ENCODE measurements at regions not wholly inside any gene's neighbourhood (a gene's known extent, or its start where the extent isn't known, plus 50 kb on each side); places are given as distances from the start of the nearest gene placed in this dataset.
"Not testable (repeated sequence)": the region's sequence is repeated elsewhere in the genome, so short reads cannot be mapped to it uniquely, and the experiment has no call there.

- FAIRE-seq; RAD21 ChIA-PET (ENCODE audit: unreplicated experiment): not testable (repeated sequence)
Measured at GRCh38 chr2:49692022-49692421, 537.7 kb upstream of the FSHR start.

GRCh38 chr2:49687918-49688317 lies 533.6 kb upstream of the FSHR start:
- Histone ChIP-seq H3K9me3 (replicated peaks; ENCODE audit: control insufficient read depth, insufficient read depth, low read length) (no peaks in the 10 kb centered on the region), H4K20me1 (ENCODE audit: control insufficient read depth, insufficient read depth) (no peaks in the 10 kb centered on the region), H3K9ac (ENCODE audit: control insufficient read depth, insufficient read depth, low read length) (no peak overlapping the region), H3K4me1 (ENCODE audit: control insufficient read depth, insufficient read depth, low read length) (no peaks in the 10 kb centered on the region), H3K4me3 (no peak overlapping the region), H3K27me3 (replicated peaks in 1 of 2; ENCODE audit: control insufficient read depth in 2 of 2, insufficient read depth in 2 of 2, low read length in 1 of 2) (no peaks in the 10 kb centered on the region), H2AFZ (ENCODE audit: control insufficient read depth, low read depth, low read length) (no peak overlapping the region), H3K27ac (ENCODE audit: control insufficient read depth, insufficient read depth) (no peak overlapping the region), H3K4me2 (ENCODE audit: control insufficient read depth, insufficient read depth) (no peak overlapping the region), H3K79me2 (ENCODE audit: control insufficient read depth, insufficient read depth, low read length) (no peaks in the 10 kb centered on the region), H3K36me3 (ENCODE audit: control insufficient read depth in 2 of 2, insufficient read depth in 2 of 2, low read length in 1 of 2) (no peaks in the 10 kb centered on the region)
- DNase-seq (ENCODE audit: low read depth, low spot score) (no peak), FAIRE-seq (no peak), ATAC-seq (peak; percentile 50; the same call in 2 of the 3 replicates)
- intact Hi-C loops (cut with micrococcal nuclease; ENCODE audit: unreplicated experiment) (loop anchor here (1.0 to 10.0 kb wide), 2 partner anchors 456 to 717 kb away; no protein-coding TSS in a partner anchor), in situ Hi-C loops (cut with MboI) (no loop called here)
- TF ChIP-seq RUNX3 (IDR thresholded peaks at IDR 0.05; ENCODE audit: low read length) (no peak), CTCF (IDR thresholded peaks at IDR 0.05 in 2 of 3, conservative IDR thresholded peaks at IDR 0.05 in 1 of 3; ENCODE audit: control insufficient read depth in 2 of 3, extremely low read depth in 1 of 3, insufficient read depth in 1 of 3, low read depth in 3 of 3, low read length in 3 of 3) (peak in 2 of 3 experiments; percentile 2 to 11; a peak in 2 of 6 replicates)
- ChIA-PET CTCF (interaction anchor here (0.9 to 1.9 kb wide), 6 partner anchors 9 to 804 kb away, joined by 3 to 15 read pairs (median 3); no protein-coding TSS in a partner anchor), RAD21 (ENCODE audit: unreplicated experiment) (interaction anchor here (1.8 kb wide), 1 partner anchor 456 kb away, joined by 9 read pairs; no protein-coding TSS in a partner anchor), POLR2A (no interaction called here), SMC1A (ENCODE audit: uncharacterized antibody, unreplicated experiment) (interaction anchor here (0.9 to 1.5 kb wide), 4 partner anchors 13 to 714 kb away, joined by 3 to 6 read pairs (median 4); no protein-coding TSS in a partner anchor)
- WGBS (ENCODE audit: insufficient coverage, insufficient replicate concordance, low lambda C conversion rate, missing lambda C conversion rate), result 0% methylated on average over 1 of the region's 1 CpG
- BruUV-seq (replicated peaks), result no TSS peak

More at GRCh38 chr2:49692022-49692421, 537.7 kb upstream of the FSHR start:
- ATAC-seq; H3K4me2 ChIP-seq (ENCODE audit: control insufficient read depth, insufficient read depth); H4K20me1 ChIP-seq (ENCODE audit: control insufficient read depth, insufficient read depth); SMC1A ChIA-PET (ENCODE audit: uncharacterized antibody, unreplicated experiment); H3K27me3 ChIP-seq (replicated peaks in 1 of 2; ENCODE audit: control insufficient read depth in 2 of 2, insufficient read depth in 2 of 2, low read length in 1 of 2); H2AFZ ChIP-seq (ENCODE audit: control insufficient read depth, low read depth, low read length); H3K9me3 ChIP-seq (replicated peaks; ENCODE audit: control insufficient read depth, insufficient read depth, low read length); H3K27ac ChIP-seq (ENCODE audit: control insufficient read depth, insufficient read depth); H3K79me2 ChIP-seq (ENCODE audit: control insufficient read depth, insufficient read depth, low read length); H3K36me3 ChIP-seq (ENCODE audit: control insufficient read depth in 2 of 2, insufficient read depth in 2 of 2, low read length in 1 of 2); BruUV-seq (replicated peaks); POLR2A ChIA-PET; H3K4me3 ChIP-seq; H3K4me1 ChIP-seq (ENCODE audit: control insufficient read depth, insufficient read depth, low read length); H3K9ac ChIP-seq (ENCODE audit: control insufficient read depth, insufficient read depth, low read length); in situ Hi-C loops (cut with MboI); DNase-seq (ENCODE audit: low read depth, low spot score): not testable (repeated sequence)
- 50% methylated on average over 2 of the region's 2 CpGs for WGBS (ENCODE audit: insufficient coverage, insufficient replicate concordance, low lambda C conversion rate, missing lambda C conversion rate)
- CTCF ChIA-PET, result interaction anchor here (0.8 kb wide), 1 partner anchor 10 kb away, joined by 3 read pairs; no protein-coding TSS in a partner anchor
- intact Hi-C loops (cut with micrococcal nuclease; ENCODE audit: unreplicated experiment), result loop anchor here (10.0 kb wide), 1 partner anchor 803 kb away; no protein-coding TSS in a partner anchor
